HG03571 (cell line): ENCODE measurements at regions not wholly inside any gene's neighbourhood (a gene's known extent, or its start where the extent isn't known, plus 50 kb on each side); places are given as distances from the start of the nearest gene placed in this dataset.

ENCODE experiments used
- ATAC-seq: cut with Tn5 transposase; IDR thresholded peaks from one replicate; pipeline ENCODE4 v1.9.1; 2021; ENCODE audit not compliant: unreplicated experiment

DNA sequence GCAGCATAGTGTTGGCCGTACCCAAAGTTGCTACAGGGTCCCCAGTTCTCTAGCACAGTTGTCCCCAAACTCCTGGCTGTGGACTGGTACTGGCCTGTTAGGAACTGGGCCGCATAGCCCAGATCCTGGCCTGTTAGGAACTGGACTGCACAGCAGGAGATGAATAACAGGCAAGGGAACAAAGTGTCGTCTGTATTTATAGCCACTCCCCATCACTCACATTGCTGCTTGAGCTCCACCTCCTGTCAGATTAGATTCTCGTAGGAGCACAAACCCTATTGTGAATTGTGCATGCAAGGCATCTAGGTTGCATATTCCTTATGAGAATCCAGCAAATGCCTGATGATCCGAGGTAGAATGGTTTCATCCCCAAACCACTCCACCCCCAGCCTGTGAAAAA lies 604.0 kb upstream of the LMCD1 start:
- no peak for ATAC-seq

DNA sequence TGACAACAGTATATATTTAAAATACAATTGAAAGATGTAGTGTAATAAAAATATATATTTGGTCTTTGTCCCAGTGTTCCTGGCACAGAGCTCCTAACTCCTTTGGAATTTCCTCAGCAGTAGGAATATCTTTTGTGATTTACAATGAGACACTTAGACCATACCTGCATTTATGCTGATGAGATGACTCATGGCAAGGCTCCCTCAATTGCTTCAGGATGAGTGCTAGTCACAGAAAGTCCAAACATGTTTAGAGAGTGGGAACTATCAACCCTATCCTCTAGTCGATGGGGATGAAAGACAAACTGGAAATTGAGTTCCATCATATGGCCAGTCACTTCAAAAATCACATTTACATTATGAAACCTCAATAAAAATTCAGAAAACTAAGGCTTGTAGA lies 588.3 kb upstream of the LMCD1 start:
- no peak for ATAC-seq

- no peak for ATAC-seq
Observed at GRCh38 chr3:7915356-7915755, 586.3 kb upstream of the LMCD1 start.

DNA sequence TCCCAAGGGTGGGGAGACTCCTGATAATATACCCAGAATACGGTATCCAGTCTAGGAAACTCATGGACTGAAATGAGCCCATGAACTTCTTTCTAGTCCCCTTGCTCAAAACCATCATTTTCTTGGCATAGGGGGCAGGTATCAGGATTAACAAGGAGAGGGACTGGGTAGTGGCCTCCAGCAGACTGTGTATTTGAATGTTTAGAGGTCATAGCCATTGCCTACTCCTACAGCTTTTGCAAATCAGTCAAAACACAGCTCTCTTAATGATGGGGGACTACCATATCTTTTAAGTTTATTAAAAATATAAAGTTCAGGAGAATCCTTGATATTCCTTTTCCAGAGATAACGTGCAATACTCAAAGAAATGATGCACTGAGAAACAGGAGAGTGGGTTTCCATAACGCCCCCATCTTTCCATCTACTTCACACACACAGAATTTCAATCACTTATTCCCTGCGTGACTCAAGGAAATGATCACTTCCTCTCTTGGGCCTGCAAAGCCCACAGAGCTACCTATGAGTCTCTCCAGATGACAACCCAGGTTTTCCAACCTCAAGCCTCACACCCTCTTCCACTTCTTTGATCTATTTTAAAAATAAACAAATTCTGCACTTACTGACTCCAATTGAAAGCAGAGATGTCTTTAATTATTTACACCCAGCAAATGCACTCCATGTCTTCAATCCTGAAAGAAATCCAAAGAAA lies 584.0 kb upstream of the LMCD1 start:
- no peak for ATAC-seq

DNA sequence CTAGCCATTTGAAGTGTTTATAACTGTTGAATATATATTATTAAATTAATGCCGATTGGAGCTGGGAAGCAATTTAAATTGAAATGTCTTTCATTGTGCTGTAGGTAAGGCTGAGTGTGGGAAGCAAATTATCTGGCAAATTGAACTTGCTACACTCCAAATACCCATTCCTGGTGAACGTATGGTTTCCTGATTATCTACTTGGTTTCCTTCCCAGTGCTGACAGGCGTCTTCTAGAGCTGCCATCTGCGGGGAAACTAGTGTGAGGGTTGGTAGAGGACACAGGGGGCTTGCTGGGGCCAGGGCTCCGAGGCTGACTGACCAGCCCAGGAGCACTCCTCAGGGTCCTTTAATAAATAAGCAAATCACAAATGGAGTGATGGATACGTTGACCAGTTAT lies 581.4 kb upstream of the LMCD1 start:
- no peak for ATAC-seq

DNA sequence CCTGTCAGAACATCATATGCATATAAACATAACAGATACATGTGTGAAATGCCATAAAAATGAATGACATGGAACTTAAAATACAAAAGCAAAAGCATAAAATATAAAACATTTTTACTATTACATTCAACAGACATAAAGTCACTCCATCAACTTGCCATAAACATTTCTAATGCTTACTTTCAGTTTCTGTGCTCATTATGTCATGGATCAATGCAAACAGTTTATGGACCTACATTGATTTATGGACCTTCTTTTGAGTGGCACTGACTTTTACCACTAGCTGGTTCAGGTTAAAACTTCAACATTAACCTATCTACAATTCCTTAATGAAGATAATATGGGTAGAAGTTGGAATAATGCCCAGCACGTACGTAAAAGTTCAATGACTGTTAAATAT lies 577.4 kb upstream of the LMCD1 start:
- no peak for ATAC-seq

DNA sequence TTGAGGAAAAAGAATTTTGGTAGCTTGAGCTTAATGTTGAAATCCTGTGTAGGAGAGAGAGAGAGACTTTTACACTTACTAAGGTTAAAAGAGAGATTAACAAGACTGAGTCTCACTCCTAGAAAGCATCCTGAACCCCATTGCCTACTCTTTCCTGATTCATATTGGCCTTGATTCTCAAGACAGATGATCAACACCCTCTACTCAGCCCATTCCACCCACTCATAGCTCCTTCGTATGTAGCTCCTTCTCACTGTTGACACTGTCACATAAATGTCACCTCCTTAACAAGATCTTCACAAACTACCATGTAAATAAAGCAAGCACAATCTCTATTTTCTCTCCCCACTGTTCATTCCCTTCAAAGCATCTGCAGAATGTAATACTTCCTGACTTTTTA lies 574.6 kb upstream of the LMCD1 start:
- no peak for ATAC-seq

- no peak for ATAC-seq
Observed at GRCh38 chr3:7927864-7928263, 573.8 kb upstream of the LMCD1 start.

DNA sequence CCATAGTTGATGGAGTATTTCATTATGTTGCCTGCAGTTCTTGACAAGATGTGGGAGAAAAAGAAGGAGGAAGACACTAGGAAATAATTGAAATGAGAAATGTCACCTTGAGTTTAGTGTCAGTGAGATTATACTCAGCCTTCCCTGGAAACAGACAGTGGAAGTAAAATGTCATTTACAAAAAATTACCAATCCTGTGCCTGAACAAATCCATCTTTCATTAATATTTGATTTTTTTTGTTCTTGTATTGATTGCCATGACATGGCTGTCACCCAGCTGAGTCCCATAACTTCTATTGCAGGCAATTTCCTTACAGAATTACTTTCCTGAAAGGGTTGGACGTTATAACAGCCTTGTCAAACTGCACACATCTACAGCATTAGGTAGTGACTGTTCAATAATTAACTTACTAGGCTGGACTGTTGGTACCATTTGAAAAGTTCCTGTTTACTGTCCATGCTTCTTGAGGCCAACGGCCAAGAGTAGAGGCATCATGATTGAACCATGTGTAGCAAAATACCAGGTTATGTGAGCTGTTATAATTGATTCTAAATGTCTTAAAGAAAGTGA lies 572.2 kb upstream of the LMCD1 start:
- no peak for ATAC-seq

DNA sequence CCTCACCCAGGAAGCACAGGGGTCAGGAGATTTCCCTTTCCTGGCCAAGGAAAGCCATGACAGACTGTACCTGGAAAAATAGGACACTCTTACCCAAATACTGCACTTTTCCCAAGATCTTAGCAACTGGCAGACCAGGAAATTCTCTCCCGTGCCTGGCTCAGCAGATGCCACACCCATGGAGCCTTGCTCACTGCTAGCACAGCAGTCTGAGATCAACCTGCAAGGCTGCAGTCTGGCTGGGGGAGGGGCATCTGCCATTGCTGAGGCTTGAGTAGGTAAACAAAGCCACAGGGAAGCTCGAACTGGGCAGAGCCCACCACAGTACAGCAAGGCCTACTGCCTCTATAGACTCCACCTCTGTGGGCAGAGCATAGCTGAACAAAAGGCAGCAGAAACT lies 567.3 kb upstream of the LMCD1 start:
- no peak for ATAC-seq

DNA sequence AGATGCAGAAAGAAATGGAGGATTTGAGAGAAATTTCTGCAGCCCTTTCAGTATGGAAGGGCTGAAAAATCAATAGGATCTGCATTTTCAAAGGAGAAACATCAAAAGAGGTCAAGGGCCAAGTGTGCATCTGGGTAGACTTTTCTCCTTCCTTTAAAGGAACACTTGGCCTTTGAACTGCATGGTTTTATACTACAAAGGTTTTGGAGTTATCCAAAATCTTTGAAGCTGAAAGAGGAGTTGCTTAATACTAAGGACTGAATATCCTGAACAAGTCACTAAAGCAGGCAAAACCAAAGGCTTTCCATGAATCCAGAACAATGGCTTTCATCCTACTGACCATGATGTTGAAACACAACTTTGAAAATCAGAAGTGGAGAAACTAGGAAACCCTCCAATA lies 553.7 kb upstream of the LMCD1 start:
- ATAC-seq: no peak

DNA sequence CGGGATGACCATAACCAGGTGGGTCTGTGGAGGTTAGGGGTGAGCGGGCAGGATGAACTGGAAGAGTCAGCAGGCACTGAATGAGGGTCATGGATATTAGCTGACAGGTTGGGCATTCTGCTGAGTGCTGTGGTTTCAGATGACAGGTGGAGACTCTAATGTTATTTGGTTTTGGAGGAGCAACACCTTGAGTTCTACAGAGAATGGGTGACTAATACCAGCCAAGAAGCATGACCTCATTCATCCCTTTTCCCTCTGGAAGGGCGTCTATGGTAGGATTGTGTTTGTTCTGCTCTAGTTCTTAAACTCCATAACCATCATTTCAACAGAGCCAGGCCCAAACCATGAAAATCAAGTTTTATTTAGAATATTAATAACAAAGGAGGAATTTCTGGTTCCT lies 550.7 kb upstream of the LMCD1 start:
- ATAC-seq: no peak

- no peak for ATAC-seq
Observed at GRCh38 chr3:7953449-7954014, 548.1 kb upstream of the LMCD1 start.

DNA sequence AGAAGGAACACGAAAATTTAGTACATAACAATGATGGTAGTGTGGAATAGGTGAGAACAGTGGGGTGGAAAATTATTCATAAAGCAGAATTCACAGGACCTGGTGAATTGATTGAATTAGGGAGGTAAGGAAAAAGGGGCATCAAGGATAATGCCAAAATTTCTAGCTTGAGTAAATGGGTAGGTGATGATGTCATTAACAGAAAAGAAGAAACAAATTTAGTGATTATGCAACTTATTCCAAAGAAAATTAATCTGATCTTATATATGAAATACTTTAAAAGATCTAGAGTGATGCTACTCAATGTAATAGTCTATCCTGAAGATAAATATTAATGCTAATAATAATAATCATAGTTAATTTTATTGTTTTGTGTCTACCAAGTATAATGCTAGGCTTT lies 544.6 kb upstream of the LMCD1 start:
- no peak for ATAC-seq

- ATAC-seq: no peak
Observed at GRCh38 chr3:7959094-7959493, 542.5 kb upstream of the LMCD1 start.

DNA sequence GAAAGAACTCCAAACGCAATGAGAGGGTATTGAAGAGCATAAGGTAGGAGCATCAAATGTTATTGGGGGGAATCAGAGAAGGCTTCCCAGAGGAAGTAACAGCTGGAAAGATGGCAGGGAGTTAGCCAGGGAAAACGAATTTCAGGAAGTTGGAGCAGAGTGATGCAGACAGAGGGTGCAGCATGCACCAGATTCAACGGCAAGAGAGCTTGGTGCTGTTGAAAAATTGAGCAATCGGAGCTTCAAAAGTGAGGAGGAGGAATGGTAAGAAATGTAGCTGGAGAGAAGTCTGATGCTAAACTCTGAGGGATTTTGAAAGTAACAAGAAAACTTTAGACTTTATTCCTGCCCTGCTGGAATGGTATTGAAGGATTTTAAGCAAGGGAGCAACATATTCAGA lies 541.0 kb upstream of the LMCD1 start:
- ATAC-seq: no peak

DNA sequence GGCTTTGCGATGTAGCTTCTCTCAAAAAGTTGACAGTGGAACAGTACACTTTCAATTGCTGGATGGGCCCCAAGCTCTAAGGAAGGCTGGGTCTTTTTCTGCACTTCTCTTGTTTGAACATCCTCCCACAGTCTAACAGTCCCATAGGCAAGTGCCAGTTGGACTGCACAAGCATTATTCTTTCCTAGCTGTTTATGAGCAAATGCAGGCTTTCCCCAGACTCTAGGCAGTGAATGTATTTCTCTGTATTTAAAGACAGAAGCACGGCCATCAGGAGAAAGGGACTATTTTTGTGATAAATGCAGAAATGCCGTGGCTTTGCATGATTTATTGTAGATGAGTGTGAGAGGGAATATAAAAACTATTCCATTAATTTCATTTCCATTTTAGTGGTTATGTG lies 539.3 kb upstream of the LMCD1 start:
- no peak for ATAC-seq

- no peak for ATAC-seq
Observed at GRCh38 chr3:7964899-7965298, 536.7 kb upstream of the LMCD1 start.

GRCh38 chr3:7973006-7973405 lies 528.6 kb upstream of the LMCD1 start:
- no peak for ATAC-seq

GRCh38 chr3:7977245-7978086 lies 524.2 kb upstream of the LMCD1 start:
- ATAC-seq: no peak

- no peak for ATAC-seq
Observed at GRCh38 chr3:7978087-7978422, 523.6 kb upstream of the LMCD1 start.

DNA sequence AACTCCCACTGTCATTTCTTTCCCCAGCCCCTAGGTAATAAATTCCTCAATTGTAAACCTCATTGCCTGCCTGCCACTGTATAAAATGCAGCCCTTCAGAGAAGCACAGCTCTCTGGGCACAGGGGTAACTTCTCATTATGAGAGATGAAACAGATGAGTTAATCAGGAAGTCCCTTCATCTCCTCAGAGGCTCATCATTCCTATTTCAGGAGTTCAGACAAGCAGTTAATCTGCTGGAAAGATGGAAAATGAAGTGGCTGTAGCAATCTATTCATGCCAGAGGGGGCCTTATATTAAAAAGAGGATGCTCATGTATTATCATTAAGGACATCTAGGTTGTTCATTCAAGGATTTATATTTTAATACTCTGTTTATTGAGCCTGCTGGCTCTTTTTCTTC lies 519.5 kb upstream of the LMCD1 start:
- no peak for ATAC-seq
